SK-MEL-5 (cell line): ENCODE measurements at regions not wholly inside any gene's neighbourhood (a gene's known extent, or its start where the extent isn't known, plus 50 kb on each side); places are given as distances from the start of the nearest gene placed in this dataset.
"Not testable (repeated sequence)": the region's sequence is repeated elsewhere in the genome, so short reads cannot be mapped to it uniquely, and the experiment has no call there.

Experiments
- DNase-seq: peaks from one replicate; pipeline ENCODE4 v3.0.0-alpha.2; 2016; ENCODE audit warnings: low read depth, low spot score
- in situ Hi-C: cut with HindIII; loops from 2 replicates; pipeline ENCODE4 v1.10.0; 2016; ENCODE audit warnings: low sequenced_read_pairs, high pct_unique_total_duplicates, low pct_unique_long_range_greater_than_20kb

GRCh38 chr3:65303431-65303830 is 615.6 kb upstream of the ADAMTS9 start:
- in situ Hi-C loops: no loop called here
- no peak for DNase-seq

- no peak for DNase-seq
- in situ Hi-C loops: no loop called here
Observed at GRCh38 chr3:65291448-65292125, 603.8 kb upstream of the ADAMTS9 start.

- in situ Hi-C loops: no loop called here
- DNase-seq: no peak
Observed at GRCh38 chr3:65288776-65289175, 601.0 kb upstream of the ADAMTS9 start.

GRCh38 chr3:65285956-65286355 is 598.2 kb upstream of the ADAMTS9 start:
- no peak for DNase-seq
- in situ Hi-C loops: no loop called here

- in situ Hi-C loops: no loop called here
- DNase-seq: no peak
Observed at GRCh38 chr3:65284961-65285360, 597.2 kb upstream of the ADAMTS9 start.

GRCh38 chr3:65284546-65284945 is 596.7 kb upstream of the ADAMTS9 start:
- in situ Hi-C loops: no loop called here
- DNase-seq: no peak

GRCh38 chr3:65279225-65279782 is 591.5 kb upstream of the ADAMTS9 start:
- no peak for DNase-seq
- in situ Hi-C loops: no loop called here

GRCh38 chr3:65277798-65278197 is 590.0 kb upstream of the ADAMTS9 start:
- in situ Hi-C loops: no loop called here
- no peak for DNase-seq

- no peak for DNase-seq
- in situ Hi-C loops: no loop called here
Observed at GRCh38 chr3:65276551-65276950, 588.8 kb upstream of the ADAMTS9 start.

GRCh38 chr3:65268426-65268825 is 580.6 kb upstream of the ADAMTS9 start:
- no peak for DNase-seq
- in situ Hi-C loops: no loop called here

- in situ Hi-C loops: no loop called here
- DNase-seq: peak; percentile 7
Observed at GRCh38 chr3:65265942-65266590, 578.3 kb upstream of the ADAMTS9 start.

- DNase-seq: no peak
- in situ Hi-C loops: no loop called here
Observed at GRCh38 chr3:65265511-65265910, 577.7 kb upstream of the ADAMTS9 start.

GRCh38 chr3:65262548-65262947 is 574.7 kb upstream of the ADAMTS9 start:
- no peak for DNase-seq
- in situ Hi-C loops: no loop called here

- in situ Hi-C loops: no loop called here
- no peak for DNase-seq
Observed at GRCh38 chr3:65259946-65260345, 572.1 kb upstream of the ADAMTS9 start.

- DNase-seq, in situ Hi-C loops: not testable (repeated sequence)
Observed at GRCh38 chr3:65252914-65253313, 565.1 kb upstream of the ADAMTS9 start.

GRCh38 chr3:65252266-65252665 is 564.5 kb upstream of the ADAMTS9 start:
- DNase-seq: no peak
- in situ Hi-C loops: no loop called here

- in situ Hi-C loops: no loop called here
- DNase-seq: no peak
Observed at GRCh38 chr3:65251375-65251774, 563.6 kb upstream of the ADAMTS9 start.

GRCh38 chr3:65246561-65246960 is 558.8 kb upstream of the ADAMTS9 start:
- in situ Hi-C loops: no loop called here
- no peak for DNase-seq
